ENCODE measurements at regions not wholly inside any gene's neighbourhood (a gene's known extent, or its start where the extent isn't known, plus 50 kb on each side); places are given as distances from the start of the nearest gene placed in this dataset.

- DNase-seq, result no peak
Measured at GRCh38 chr5:175098301-175098700, 345.7 kb downstream of the DRD1 start.

GRCh38 chr5:175096469-175097165 lies 347.4 kb downstream of the DRD1 start:
- DNase-seq, result no peak

GRCh38 chr5:175094461-175094860 lies 349.5 kb downstream of the DRD1 start:
- no peak for DNase-seq

GRCh38 chr5:175092691-175093090 lies 351.3 kb downstream of the DRD1 start:
- DNase-seq, result no peak

- no peak for DNase-seq
Measured at GRCh38 chr5:175088963-175089362, 355.0 kb downstream of the DRD1 start.

GRCh38 chr5:175082866-175083590 lies 358.6 kb downstream of the MSX2 start:
- no peak for DNase-seq

GRCh38 chr5:175082346-175082745 lies 358.0 kb downstream of the MSX2 start:
- DNase-seq, result no peak

GRCh38 chr5:175079707-175080106 lies 355.3 kb downstream of the MSX2 start:
- DNase-seq, result no peak

- DNase-seq, result no peak
Measured at GRCh38 chr5:175070283-175070682, 345.9 kb downstream of the MSX2 start.

GRCh38 chr5:175060257-175060656 lies 335.9 kb downstream of the MSX2 start:
- DNase-seq, result no peak

GRCh38 chr5:175059687-175060211 lies 335.4 kb downstream of the MSX2 start:
- no peak for DNase-seq

- no peak for DNase-seq
Measured at GRCh38 chr5:175056831-175057230, 332.4 kb downstream of the MSX2 start.

GRCh38 chr5:175054243-175054642 lies 329.9 kb downstream of the MSX2 start:
- no peak for DNase-seq

GRCh38 chr5:175052351-175052750 lies 328.0 kb downstream of the MSX2 start:
- no peak for DNase-seq

GRCh38 chr5:175047048-175047447 lies 322.7 kb downstream of the MSX2 start:
- no peak for DNase-seq

- DNase-seq, result no peak
Measured at GRCh38 chr5:175045820-175046219, 321.4 kb downstream of the MSX2 start.

- DNase-seq, result no peak
Measured at GRCh38 chr5:175037820-175038219, 313.4 kb downstream of the MSX2 start.

- no peak for DNase-seq
Measured at GRCh38 chr5:175035882-175036533, 311.6 kb downstream of the MSX2 start.

GRCh38 chr5:175034924-175035323 lies 310.5 kb downstream of the MSX2 start:
- no peak for DNase-seq

GRCh38 chr5:175032741-175033151 lies 308.4 kb downstream of the MSX2 start:
- no peak for DNase-seq

GRCh38 chr5:175032013-175032412 lies 307.6 kb downstream of the MSX2 start:
- no peak for DNase-seq

GRCh38 chr5:175027390-175027789 lies 303.0 kb downstream of the MSX2 start:
- no peak for DNase-seq

- no peak for DNase-seq
Measured at GRCh38 chr5:175025077-175025476, 300.7 kb downstream of the MSX2 start.

Data from Kasumi-1 (cell line).